GM10266 (cell line): ENCODE measurements at regions not wholly inside any gene's neighbourhood (a gene's known extent, or its start where the extent isn't known, plus 50 kb on each side); places are given as distances from the start of the nearest gene placed in this dataset.
"Not testable (repeated sequence)": the region's sequence is repeated elsewhere in the genome, so short reads cannot be mapped to it uniquely, and the experiment has no call there.

Source experiments
- DNase-seq: peaks from one replicate; pipeline ENCODE4 v3.0.0; 2012; ENCODE audit errors: extremely low spot score
- CTCF ChIP-seq: IDR thresholded peaks from 2 replicates; pipeline ENCODE4 v1.5.1; 2012; ENCODE audit warnings: mild to moderate bottlenecking, low read depth; ENCODE audit not compliant: control insufficient read depth, insufficient read depth; ENCODE audit errors: missing control alignments

GRCh38 chrX:93868289-93868965 is 194.4 kb downstream of the FAM133A start:
- DNase-seq: no peak
- no peak for TF ChIP-seq CTCF

GRCh38 chrX:93874554-93874953 is 200.5 kb downstream of the FAM133A start:
- DNase-seq: no peak
- TF ChIP-seq CTCF: peak; percentile 13

GRCh38 chrX:93875621-93876282 is 201.7 kb downstream of the FAM133A start:
- no peak for TF ChIP-seq CTCF
- DNase-seq: no peak

- not testable (repeated sequence) for DNase-seq
Observed at GRCh38 chrX:93921041-93921440, 247.0 kb downstream of the FAM133A start.

GRCh38 chrX:93932471-93933220 is 258.6 kb downstream of the FAM133A start:
- TF ChIP-seq CTCF: no peak
- DNase-seq: no peak

GRCh38 chrX:93977641-93978040 is 303.6 kb downstream of the FAM133A start:
- no peak for DNase-seq
- no peak for TF ChIP-seq CTCF

- DNase-seq: no peak
- no peak for TF ChIP-seq CTCF
Observed at GRCh38 chrX:93985344-93986307, 311.6 kb downstream of the FAM133A start.
